Memory B cell (primary cell): ENCODE measurements at regions not wholly inside any gene's neighbourhood (a gene's known extent, or its start where the extent isn't known, plus 50 kb on each side); places are given as distances from the start of the nearest gene placed in this dataset.

Experiments used
- ATAC-seq: fragments of 150-1000 bp; cut with Tn5 transposase; 2 replicates; pipeline ENCODE4 v1.10.0; 2021; ENCODE audit warnings: low read depth, mild to moderate bottlenecking, moderate library complexity
- DNase-seq, 2 donors: peaks; one replicate each; pipeline ENCODE4 v3.0.0; 2022; ENCODE audit warnings: low spot score in 2 of 2
- H3K27ac Mint-ChIP-seq: one replicate; pipeline ENCODE4 v1.8.0; 2022; ENCODE audit warnings: mild to moderate bottlenecking, moderate library complexity, mixed read lengths
- H3K27me3 Mint-ChIP-seq: one replicate; pipeline ENCODE4 v1.8.0; 2022; ENCODE audit warnings: mixed read lengths
- H3K36me3 Mint-ChIP-seq: one replicate; pipeline ENCODE4 v1.8.0; 2022; ENCODE audit warnings: mild to moderate bottlenecking, mixed read lengths
- H3K4me1 Mint-ChIP-seq: one replicate; pipeline ENCODE4 v1.8.0; 2022; ENCODE audit warnings: mixed read lengths
- H3K4me3 Mint-ChIP-seq: one replicate; pipeline ENCODE4 v1.8.0; 2022; ENCODE audit warnings: mild to moderate bottlenecking, moderate library complexity, mixed read lengths
- H3K9me3 Mint-ChIP-seq: one replicate; pipeline ENCODE4 v1.8.0; 2022; ENCODE audit warnings: mixed read lengths

- no peak for DNase-seq
- no peak overlapping the region for H3K27ac Mint-ChIP-seq
- H3K36me3 Mint-ChIP-seq: no peaks in the 10 kb centered on the region
- no peak overlapping the region for H3K4me3 Mint-ChIP-seq
- H3K27me3 Mint-ChIP-seq: no peaks in the 10 kb centered on the region
- ATAC-seq: no peak
- H3K4me1 Mint-ChIP-seq: no peaks in the 10 kb centered on the region
- no peaks in the 10 kb centered on the region for H3K9me3 Mint-ChIP-seq
These were observed 59.4 kb upstream of the HPCAL1 start for GRCh38 chr2:10242998-10243925.

- no peaks in the 10 kb centered on the region for H3K36me3 Mint-ChIP-seq
- no peak overlapping the region for H3K27ac Mint-ChIP-seq
- no peak for ATAC-seq
- no peaks in the 10 kb centered on the region for H3K4me1 Mint-ChIP-seq
- no peak for DNase-seq
- no peaks in the 10 kb centered on the region for H3K9me3 Mint-ChIP-seq
- H3K4me3 Mint-ChIP-seq: no peak overlapping the region
- no peaks in the 10 kb centered on the region for H3K27me3 Mint-ChIP-seq
These were observed 58.8 kb upstream of the HPCAL1 start for GRCh38 chr2:10243926-10244270.

GRCh38 chr2:10245021-10245420 lies 57.7 kb upstream of the HPCAL1 start:
- ATAC-seq (no peak), DNase-seq (no peak)
- H3K36me3 Mint-ChIP-seq: peaks cover 1% of the 10 kb centered on the region
- no peaks in the 10 kb centered on the region for H3K4me1 Mint-ChIP-seq
- peaks cover 1% of the 10 kb centered on the region for H3K9me3 Mint-ChIP-seq
- no peak overlapping the region for H3K4me3 Mint-ChIP-seq
- no peaks in the 10 kb centered on the region for H3K27me3 Mint-ChIP-seq
- H3K27ac Mint-ChIP-seq: no peak overlapping the region

GRCh38 chr2:10245661-10246060 lies 57.0 kb upstream of the HPCAL1 start:
- no peak for DNase-seq
- Mint-ChIP-seq H3K27me3 (no peaks in the 10 kb centered on the region), H3K4me1 (no peaks in the 10 kb centered on the region), H3K9me3 (peaks cover 6% of the 10 kb centered on the region), H3K4me3 (no peak overlapping the region), H3K27ac (no peak overlapping the region), H3K36me3 (peaks cover 4% of the 10 kb centered on the region)
- no peak for ATAC-seq

GRCh38 chr2:10246370-10246769 lies 56.3 kb upstream of the HPCAL1 start:
- Mint-ChIP-seq H3K27ac (no peak overlapping the region), H3K27me3 (no peaks in the 10 kb centered on the region), H3K4me3 (no peak overlapping the region), H3K36me3 (peaks cover 6% of the 10 kb centered on the region), H3K9me3 (peaks cover 9% of the 10 kb centered on the region), H3K4me1 (no peaks in the 10 kb centered on the region)
- no peak for DNase-seq
- no peak for ATAC-seq

DNA sequence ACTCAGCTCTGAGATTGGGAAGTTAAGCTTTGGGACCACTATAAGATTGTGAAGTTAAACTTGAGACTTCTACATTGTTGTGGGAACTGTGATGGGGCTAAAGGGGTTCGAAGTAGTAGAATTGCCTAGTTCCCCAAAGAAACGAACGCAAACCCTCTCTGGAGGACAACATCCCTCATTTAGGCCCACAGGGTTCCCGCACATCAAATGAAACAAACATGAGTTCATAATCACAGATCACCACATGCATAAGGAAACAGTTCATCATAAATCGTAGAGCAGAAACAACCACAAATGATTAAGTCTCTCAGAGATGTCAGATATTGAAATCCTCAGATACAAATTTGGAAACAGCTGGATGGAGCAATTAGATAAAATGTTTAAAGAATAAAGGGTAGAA lies 55.9 kb upstream of the HPCAL1 start:
- Mint-ChIP-seq H3K27me3 (no peaks in the 10 kb centered on the region), H3K4me1 (no peaks in the 10 kb centered on the region), H3K36me3 (peaks cover 6% of the 10 kb centered on the region), H3K27ac (no peak overlapping the region), H3K4me3 (no peak overlapping the region), H3K9me3 (peaks cover 11% of the 10 kb centered on the region)
- no peak for ATAC-seq
- DNase-seq: no peak

DNA sequence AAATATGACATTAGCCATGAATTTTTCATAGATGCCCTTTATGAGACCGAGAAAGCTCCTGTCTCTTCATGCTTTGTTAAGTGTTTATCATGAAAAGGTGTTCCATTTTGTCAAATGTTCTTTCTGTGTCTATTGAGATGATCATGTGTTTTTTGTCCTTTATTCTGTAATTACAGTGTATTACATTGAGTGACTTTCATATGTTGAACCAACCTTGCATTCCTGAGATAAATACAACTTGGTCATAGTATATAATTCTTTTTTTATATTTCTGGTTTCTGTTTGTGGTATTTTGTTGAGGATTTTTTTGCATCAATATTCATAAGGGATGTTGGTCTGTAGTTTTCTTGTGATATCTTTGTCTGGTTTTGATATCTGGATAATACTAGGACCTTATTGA lies 52.9 kb upstream of the HPCAL1 start:
- H3K4me1 Mint-ChIP-seq: peaks cover 4% of the 10 kb centered on the region
- peaks cover 6% of the 10 kb centered on the region for H3K36me3 Mint-ChIP-seq
- no peak overlapping the region for H3K27ac Mint-ChIP-seq
- H3K27me3 Mint-ChIP-seq: no peaks in the 10 kb centered on the region
- no peak for DNase-seq
- ATAC-seq: no peak
- H3K4me3 Mint-ChIP-seq: no peak overlapping the region
- H3K9me3 Mint-ChIP-seq: peaks cover 12% of the 10 kb centered on the region

GRCh38 chr2:10252224-10252623 lies 50.5 kb upstream of the HPCAL1 start:
- Mint-ChIP-seq H3K9me3 (peaks cover 12% of the 10 kb centered on the region), H3K4me3 (no peak overlapping the region), H3K27me3 (peaks cover 1% of the 10 kb centered on the region), H3K4me1 (peaks cover 4% of the 10 kb centered on the region), H3K27ac (no peak overlapping the region), H3K36me3 (peaks cover 6% of the 10 kb centered on the region)
- ATAC-seq (no peak), DNase-seq (no peak)

GRCh38 chr2:10252661-10253060 lies 50.0 kb upstream of the HPCAL1 start:
- peaks cover 12% of the 10 kb centered on the region for H3K9me3 Mint-ChIP-seq
- H3K4me3 Mint-ChIP-seq: no peak overlapping the region
- H3K27ac Mint-ChIP-seq: no peak overlapping the region
- peaks cover 4% of the 10 kb centered on the region for H3K27me3 Mint-ChIP-seq
- ATAC-seq (no peak), DNase-seq (no peak)
- peaks cover 6% of the 10 kb centered on the region for H3K36me3 Mint-ChIP-seq
- peaks cover 4% of the 10 kb centered on the region for H3K4me1 Mint-ChIP-seq
